NCI-H1694 treated with DMSO at 0.1 percent for 48 hours (cell line): ENCODE measurements at regions not wholly inside any gene's neighbourhood (a gene's known extent, or its start where the extent isn't known, plus 50 kb on each side); places are given as distances from the start of the nearest gene placed in this dataset.

ENCODE experiments used
- DNase-seq: peaks from one replicate; lab custom pipeline; 2025; lab: John Stamatoyannopoulos, UW

DNA sequence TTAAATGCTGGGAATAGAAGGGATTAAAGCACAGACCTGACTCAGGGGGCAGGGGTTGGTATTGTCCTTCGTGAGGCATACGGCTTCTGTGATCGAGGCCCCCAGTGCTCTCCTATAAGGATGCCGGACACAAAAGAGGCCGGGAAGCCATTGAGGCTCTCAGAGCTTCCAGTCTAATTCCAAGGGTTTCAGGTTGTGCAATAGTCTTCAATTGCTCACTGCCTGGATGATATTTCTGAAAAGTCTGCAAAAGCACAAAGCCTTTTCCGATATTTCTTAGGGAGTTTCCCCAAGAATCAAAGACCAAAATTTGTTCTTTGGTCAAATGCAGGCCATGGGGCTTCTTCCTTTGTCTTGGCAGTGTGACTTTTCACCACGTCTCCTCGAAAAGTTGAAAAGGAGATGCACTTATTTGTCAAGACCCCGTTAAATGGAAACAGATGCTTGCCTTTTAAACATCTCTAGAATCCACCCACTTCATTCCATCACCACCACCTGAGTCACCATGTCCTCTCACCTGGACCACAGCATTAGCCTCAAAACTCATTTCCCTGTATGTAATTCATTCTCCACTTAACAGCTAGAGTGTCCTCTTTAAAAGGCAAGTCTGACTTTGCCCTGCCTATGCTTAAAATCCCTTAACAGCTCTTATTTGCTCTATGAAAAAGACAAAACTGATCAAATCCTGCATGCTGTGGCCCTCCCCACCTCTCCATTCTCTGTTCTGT, 134.8 kb upstream of the NAMPT start:
- no peak for DNase-seq

DNA sequence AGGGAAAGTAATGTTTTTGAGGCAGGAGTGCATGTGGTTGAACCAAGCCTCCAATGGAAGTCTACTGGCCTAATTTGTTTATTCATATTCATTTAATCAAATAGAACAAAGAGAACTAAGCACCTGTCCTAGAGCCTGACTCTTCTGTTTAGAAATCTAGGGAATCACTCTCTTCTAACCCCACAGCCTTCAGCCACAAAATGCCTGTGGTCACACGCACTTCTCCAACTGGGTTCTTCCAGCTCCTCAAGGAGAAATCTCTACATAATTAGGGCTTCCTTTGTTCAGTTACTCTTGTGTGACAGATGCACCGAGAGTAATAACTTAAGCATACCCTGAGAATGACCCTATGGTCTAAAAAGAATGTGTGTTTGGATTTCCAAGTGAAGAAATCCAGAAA, 133.7 kb upstream of the NAMPT start:
- no peak for DNase-seq

DNA sequence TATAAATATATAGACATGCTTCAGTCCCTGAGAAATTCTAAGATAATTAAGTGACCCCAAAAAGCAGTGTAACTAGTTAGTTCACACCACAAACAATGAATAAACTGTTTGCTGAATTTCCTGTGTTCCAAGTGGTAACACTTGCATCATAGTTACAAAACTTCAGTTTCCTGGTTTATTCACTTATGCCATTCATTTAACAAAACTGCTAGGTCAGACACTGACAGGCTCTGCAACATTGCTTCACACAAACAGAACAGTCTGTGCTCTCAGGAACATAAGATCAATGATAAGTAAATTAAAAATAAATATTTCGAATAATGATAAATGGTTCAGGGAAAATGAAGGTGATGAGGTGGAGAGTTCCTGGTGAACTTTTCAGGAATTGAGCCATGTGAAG, 133.3 kb upstream of the NAMPT start:
- no peak for DNase-seq

DNA sequence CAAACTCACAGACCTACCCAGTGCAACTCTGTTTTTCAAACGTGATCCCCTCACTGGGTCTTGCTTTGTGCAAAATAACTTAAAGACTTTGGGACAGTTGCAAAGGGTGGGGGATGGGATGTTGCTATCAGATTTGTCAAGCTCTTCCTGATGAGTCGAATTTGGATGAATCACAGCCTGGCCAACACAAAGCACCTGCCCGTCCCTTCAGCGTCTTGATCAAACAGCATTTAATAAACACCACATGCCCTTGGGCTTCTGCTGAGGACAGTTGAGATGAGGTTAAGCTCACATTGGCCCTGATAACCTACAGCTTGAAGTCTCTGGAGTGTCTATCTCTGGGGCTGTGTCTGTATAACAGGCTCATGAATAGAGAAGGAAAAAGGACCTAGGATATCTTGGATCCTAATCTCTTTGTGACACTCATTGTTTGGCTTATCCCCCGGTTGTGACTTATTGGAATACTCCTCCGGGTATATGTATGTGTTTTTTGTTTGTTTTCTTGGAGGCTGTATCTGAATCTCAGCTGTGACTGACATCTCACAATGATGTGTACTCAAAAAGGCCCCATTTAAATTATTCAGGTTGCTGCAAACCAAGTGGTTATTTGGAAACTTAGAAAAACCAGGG, 132.6 kb upstream of the NAMPT start:
- DNase-seq = no peak

DNA sequence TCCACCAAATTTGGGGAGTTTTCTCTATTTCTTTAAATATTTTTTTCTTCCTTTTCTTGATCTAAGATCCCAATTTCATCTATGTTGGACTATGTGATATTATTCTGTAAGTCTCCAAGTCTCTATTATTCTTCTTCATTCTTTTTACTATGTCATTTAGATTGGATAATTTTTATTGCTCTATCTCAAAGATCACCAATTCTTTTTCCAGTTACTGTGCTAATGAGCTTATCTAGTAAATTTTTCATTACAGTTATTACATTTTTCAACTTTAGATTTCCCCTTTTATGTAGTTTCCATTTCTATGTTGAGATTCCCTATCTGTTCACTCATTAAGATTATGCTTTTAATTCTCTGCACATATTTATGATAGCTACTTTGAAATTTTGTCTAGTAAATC, 131.6 kb upstream of the NAMPT start:
- no peak for DNase-seq

DNA sequence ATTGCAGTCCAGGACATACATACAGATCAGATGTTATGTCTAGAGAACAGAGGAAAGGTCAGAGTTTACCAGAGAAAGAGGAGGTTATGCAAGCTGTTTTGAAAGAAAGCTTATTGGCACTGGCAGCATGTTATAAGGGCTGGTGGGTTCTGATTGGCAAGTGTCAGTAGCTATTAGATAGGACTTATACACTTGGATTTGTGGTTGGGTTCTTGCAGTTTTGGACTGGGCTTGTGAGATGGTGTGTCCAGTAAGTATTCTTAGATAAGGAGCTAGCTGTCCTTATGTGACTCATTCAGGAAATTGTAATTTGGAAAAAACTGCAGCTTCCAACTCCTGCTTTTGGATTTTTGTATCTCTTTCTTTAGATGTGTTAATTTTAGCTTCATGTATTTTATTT, 130.7 kb upstream of the NAMPT start:
- no peak for DNase-seq

DNA sequence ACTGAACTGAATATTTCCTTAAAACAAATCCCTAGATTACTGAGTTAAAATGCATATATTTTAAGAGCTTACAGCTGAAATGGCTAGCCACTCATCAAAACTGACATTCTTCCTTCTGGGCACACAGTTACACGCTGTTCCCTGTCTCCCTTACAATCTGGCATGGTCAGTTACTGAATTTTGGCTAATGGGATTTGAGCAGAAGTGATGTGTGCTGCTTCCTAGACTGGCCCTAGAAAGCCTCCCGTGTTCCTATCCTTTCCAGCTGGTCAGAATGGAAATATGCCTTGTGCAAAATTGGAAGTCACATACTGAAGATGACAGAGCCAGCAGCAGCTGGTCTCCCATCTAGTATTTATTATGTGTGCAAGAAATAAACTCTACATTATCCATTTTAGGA, 128.7 kb upstream of the NAMPT start:
- DNase-seq = no peak

DNA sequence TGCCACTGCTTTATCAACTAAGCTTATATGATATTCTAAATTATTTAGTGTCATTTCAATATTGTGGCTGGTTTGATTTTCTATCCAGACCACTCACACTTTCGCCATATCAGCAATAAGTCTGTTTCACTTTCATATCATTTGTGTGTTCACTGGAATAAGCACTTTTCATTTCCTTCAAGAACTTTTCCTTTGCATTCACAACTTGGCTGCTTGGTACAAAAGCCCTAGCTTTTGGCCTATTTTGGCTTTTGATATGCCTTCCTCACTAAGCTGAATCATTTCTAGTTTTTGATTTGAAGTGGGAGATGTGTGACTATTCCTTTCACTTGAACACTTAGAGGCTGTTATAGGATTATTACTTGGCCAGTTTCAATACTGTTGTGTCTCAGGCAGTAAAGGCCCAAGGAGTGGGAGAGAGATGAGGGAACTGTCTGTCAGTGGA, 120.9 kb upstream of the NAMPT start:
- no peak for DNase-seq

DNA sequence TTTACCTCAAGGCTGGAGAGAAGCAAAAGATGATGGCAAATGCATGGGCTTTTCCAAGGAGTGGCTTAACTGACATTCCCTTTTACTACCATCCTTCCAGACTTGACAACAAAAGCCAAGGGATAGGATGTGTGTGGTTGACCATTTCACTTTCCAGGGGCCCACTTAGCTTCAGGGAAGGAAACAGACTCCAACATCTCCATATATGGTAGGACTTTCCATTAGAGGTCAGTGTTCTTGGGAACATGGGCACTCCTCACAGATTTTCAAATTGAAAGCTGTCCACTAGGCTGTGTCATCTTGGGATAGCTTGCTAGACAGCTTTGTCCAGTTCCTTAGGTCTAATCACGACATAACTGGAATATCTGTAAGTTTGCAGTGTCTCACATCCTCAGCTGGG, 118.1 kb upstream of the NAMPT start:
- no peak for DNase-seq

DNA sequence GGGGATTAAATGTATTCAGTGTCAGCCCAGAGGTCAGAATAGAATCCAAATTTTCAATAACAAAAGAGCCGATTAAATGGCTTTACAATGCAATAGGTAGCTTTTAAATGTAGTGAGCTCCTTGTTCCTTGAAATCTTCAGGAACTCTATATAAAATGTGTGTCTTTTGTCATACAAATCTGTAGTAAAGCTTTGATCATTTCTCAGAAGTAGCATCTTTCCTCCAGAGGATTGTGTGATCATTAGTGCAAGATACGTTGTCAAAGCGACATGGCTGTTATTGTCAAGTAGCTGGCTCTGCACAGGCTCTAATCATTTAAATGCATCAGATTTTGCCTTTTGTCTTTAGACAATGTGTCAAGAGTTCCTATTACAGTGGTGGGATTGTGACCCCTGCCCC, 116.1 kb upstream of the NAMPT start:
- no peak for DNase-seq

DNA sequence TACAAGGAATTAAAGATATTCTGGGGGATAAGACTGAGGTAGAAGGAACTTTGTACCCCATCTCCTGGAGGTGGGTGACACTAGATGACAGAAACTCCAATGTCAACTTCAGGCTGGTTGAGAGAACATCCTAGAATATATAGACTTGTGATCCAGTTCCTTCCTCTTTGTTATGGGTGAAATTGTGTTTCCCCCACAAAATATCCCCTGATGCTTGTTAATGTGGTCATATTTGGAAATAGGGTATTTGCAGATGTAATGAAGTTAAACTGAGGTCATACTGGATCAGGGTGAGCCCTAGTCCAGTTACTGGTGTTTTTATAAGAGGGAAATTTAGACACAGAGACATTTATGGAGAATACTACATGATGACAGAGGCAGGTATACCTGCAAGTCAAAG, 114.0 kb upstream of the NAMPT start:
- no peak for DNase-seq

DNA sequence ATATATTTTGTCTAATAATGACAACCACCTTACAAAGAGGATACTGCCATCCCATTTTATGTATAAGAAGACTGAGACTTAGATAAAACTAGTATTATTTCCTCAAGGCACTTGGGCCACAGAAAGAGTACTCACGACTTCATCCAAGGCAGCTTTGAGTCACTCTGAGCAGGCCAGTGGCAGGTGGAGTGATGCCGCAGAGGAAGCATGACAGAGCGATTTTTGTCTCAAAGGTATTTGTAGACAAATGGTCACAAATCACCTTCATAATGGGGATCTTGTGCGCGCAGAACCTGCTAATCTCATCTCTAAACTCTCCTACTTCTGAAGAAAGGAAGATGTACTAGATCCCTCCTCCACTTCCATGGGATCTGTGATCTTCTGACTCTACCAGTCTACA, 113.2 kb upstream of the NAMPT start:
- DNase-seq = no peak

DNA sequence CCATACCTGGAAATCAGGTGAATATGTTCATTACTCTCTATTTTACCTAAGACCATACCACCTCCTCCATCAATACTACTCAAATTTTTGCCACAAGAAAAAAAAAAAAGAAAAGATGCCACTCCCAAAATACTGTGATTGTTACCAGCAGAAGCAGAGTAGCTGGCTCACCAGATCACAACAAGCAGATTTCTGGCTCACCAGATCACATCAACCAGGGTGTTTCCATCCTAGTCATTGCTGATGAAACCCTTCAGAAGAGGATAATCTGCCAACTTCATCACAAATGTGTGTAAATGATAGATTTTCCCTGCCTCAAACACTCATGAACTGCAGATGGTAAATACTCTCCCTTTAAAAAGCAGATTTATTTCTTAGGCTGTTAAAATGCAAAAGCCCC, 109.7 kb upstream of the NAMPT start:
- no peak for DNase-seq

DNA sequence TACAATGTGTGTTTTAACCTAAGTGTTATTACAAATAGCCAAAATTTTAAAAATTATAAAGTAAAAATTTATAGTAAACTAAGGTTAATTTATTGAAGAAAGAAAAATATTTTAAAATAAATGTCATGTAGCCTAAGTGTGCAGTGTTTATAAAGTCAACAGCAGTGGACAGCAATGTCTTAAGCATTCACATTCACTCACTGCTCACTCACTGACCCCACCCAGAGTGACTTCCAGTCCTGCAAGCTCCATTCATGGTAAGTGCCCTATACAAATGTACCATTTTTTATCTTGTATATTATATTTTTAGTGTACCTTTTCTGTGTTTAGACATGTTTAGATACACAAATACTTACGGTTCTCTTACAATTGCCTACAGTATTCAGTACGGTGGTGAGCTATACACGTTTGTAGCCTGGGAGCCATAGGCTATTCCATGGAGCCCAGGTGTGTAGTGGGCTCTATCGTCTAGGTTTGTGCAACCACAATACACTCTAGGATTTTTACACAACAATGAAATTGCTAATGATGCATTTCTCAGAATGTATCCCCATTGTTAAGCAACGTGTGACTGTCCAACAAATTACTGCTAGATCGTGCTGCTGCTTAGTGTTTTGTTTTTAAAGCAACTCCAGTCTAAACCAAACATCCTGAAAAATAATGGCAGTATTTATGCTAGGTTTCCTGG, 108.9 kb upstream of the NAMPT start:
- no peak for DNase-seq

DNA sequence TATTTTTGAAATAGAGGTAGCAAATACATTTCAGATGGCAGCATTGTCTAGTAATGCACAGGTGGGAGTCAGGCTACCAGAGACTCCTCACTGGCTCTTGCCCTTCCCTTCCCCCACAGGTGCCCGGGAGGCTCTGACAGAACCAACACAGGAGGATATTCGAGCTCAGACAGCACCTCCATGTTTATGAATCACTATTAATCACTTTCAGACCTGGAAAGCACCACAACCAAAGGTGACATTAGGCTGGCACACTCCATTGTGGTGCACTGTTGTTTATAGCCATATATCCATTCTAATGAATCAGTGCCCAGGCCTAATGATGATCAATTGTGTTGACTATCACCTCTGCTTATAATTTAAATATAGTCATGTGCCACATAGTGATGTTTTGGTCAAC, 107.8 kb upstream of the NAMPT start:
- DNase-seq = no peak

DNA sequence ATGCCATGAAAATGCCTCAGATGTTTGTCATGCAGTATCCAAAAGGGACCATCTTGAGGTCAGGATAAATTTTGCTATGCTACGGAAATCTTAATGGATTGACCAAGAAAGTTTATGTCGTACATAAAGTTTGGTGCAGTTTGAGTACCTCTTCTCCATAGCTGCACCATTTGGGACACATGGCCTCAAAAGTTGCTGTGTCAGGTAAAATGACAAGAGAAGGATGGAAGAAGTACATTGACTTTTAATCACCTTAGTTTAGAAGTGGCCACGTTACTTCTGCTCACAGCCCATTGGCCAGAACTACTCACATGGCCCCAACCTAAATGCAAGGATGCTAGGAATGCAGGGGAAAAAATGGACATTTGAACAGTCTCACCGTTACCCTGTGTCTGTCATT, 107.4 kb upstream of the NAMPT start:
- DNase-seq = no peak

DNA sequence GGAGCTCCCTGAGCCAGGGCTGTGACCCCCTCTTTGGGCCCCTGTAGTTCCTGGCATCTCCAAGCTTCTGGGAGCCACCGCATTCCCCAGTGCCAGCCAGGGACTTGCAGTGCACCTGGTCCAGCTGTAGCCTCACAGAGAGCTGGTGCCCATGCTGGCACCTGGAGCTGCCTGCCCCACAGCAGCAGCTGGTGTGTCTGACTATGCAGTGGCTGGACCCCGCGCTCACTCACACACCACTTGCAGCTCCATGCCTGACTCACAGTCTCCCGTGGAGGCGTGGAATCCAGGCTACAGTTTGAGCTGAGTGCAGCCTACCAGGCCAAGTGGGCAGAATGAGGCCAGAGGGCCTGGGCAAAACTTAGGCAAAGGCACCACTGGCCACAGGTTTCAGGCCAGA, 102.2 kb upstream of the NAMPT start:
- no peak for DNase-seq

DNA sequence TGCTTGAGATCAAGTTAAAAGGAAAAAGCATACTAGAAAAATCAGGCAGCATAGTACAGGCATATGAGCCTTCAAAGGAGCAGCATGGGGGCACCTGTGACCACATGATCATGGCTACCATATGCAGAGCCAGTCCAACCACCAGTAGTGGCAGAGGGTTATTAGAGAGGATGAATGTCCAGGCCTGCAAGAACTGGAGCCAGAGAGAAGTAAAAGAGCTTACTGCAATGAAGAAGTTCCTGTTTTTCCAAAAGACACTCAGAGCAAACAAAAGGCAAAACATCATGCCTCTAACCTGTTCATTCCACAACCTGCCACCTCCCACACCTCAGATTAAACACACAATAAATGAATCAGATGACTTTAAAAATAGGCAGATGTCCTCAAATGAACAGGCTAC, 99.6 kb upstream of the NAMPT start:
- DNase-seq = no peak

DNA sequence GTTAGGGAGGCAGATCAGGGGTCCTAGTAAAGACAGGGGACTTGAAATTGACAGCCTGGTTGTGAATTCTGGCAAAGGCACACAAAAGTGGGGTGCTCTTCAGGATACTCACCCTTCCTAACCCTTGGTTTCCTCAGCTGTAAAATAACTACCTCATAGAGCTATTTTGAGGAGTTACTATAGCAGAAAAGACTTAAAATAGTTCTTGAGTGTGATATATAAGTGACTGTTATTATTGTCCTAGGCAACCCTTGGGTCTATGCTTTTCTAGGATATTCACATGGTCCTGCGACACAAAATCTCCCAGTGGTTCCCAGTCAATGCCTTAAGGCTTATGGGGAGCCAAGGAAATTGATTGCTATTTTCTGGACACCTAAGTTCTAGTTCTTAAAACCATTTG, 98.1 kb upstream of the NAMPT start:
- no peak for DNase-seq

DNA sequence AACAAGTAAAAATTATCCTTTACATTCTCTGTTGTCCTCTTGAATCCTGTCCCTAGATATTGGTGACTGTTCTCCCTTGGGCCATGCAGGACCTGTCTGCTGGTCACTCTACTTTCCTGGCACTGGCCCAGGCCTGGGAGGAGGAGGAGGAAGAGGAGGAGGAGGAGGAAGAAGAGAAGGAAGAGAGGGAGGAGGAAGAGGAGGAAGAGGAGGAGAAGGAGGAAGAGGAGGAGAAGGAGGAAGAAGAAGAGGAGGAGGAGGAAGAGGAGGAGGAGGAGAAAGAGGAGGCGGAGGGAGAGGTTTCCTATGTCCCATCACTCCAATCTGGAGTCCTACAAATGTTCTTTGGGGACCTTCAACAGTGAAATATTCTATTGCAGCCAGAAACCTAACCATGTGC, 97.3 kb upstream of the NAMPT start:
- DNase-seq = no peak

DNA sequence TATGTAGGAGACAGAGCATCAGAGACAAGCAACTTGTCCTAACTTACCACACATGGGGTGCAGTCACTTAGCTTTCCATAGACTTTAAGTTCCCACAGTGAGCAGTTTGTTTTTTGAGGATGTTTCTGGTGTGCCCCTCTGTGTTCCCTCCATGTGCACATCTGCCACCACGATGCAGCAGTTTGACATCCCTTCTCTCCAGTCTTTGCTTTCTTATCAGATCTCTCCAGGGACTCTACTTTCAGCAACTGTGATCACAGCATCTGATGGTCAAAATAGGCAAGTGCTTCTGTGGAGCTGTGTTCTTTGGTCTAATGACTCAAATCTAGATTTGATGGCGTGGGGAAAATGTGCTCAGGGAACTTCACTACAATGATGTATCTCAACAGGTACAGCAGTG, 96.5 kb upstream of the NAMPT start:
- DNase-seq = no peak

DNA sequence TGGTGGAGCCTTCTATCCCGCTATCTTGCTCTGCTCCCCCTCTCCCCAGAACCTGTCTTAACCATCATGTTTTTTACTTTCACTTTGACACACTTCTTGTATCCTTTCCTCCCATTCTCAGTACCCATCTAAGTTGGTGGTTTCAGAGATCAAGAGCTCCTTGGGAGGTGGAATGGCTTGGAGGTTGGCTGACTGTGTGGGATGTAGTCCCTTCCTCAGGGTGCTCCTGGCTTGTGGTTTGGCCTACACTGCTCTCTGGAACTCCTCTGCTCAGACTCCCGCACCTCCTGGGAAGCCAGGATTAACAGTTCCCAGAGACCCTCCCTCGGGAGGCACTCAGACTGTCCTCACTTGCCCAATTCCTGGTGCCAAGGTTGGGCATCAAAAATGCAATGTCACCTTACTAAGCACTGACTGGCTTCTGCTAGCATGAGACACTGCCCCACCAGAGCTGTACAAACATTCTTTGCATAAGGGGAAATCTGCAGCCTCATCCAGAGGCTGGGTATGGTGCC, 93.1 kb upstream of the NAMPT start:
- no peak for DNase-seq

DNA sequence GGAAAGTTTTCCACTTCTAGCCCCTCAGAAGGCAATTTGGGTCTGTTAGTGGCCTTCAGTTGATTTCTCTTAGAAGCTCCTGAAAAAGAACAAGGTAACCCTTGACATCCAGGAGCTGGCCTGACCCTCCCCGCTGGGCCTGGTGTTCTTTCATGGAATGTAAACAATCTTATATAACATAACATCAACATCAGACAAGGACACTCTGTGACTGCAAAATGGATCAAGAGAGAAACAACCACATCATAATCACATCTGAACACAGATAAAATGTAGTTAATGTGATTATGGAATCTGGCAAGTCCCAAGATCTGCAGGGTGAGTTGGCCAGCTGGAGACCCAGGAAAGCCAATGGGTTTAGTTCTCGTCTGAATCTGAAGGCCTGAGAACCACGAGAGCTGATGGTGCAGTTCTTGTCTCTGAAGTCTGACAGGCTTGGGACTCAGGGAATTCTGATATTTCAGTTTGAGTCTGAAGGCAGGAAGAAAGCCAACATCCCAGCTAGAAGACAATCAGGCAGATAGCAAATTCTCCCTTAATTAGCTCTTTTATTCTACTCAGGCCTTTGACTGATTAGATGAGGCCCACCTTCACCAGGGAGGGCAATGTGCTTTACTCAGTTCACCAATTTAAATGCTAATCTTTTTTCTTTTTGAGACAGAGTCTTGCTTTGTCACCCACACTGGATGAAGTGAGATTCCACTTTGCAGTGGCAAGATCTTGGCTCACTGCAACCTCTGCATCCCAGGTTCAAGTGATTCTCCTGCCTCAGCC, 91.4 kb upstream of the NAMPT start:
- no peak for DNase-seq
